ENCODE measurements at regions not wholly inside any gene's neighbourhood (a gene's known extent, or its start where the extent isn't known, plus 50 kb on each side); places are given as distances from the start of the nearest gene placed in this dataset.

DNA sequence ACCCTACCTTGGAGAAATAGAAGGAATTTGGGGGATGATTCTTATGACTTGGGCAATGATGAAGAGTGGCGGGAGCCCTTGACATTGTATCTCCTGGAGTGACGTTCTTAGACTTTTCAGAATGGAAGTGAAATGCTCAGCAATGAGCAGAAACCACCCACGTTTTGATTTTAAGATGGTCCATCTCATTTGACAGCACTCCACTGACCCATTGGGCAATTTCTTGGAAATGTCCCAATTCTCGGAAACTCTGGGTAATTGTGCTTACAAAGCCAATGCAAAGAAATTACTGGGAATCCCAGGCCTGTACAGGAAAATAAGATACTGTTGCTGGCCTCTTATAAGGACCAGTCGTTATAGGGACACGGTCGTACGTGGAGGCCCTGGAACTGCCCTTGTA lies 170.0 kb upstream of the COPS8 start:
- Histone ChIP-seq H3K9me3 (no peaks in the 10 kb centered on the region), H3K4me1 (no peaks in the 10 kb centered on the region), H3K4me3 (no peak overlapping the region), H3K27ac (no peak overlapping the region), H3K27me3 (no peaks in the 10 kb centered on the region), H3K36me3 (no peaks in the 10 kb centered on the region)
- in situ Hi-C loops (cut with MboI; ENCODE audit: low pct_ligation_motif_present in 1 of 4, low pct_unique_long_range_greater_than_20kb in 1 of 4, low sequenced_read_pairs in 3 of 4): no loop called here
- no peak for TF ChIP-seq POLR2A (IDR thresholded peaks at IDR 0.05)
- TF ChIP-seq EP300 (IDR thresholded peaks at IDR 0.05; ENCODE audit: low read depth): no peak
- TF ChIP-seq POLR2AphosphoS5 (IDR thresholded peaks at IDR 0.05): no peak
- TF ChIP-seq, protein P1, sequence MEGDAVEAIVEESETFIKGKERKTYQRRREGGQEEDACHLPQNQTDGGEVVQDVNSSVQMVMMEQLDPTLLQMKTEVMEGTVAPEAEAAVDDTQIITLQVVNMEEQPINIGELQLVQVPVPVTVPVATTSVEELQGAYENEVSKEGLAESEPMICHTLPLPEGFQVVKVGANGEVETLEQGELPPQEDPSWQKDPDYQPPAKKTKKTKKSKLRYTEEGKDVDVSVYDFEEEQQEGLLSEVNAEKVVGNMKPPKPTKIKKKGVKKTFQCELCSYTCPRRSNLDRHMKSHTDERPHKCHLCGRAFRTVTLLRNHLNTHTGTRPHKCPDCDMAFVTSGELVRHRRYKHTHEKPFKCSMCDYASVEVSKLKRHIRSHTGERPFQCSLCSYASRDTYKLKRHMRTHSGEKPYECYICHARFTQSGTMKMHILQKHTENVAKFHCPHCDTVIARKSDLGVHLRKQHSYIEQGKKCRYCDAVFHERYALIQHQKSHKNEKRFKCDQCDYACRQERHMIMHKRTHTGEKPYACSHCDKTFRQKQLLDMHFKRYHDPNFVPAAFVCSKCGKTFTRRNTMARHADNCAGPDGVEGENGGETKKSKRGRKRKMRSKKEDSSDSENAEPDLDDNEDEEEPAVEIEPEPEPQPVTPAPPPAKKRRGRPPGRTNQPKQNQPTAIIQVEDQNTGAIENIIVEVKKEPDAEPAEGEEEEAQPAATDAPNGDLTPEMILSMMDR (IDR thresholded peaks at IDR 0.05): no peak
- intact Hi-C loops (cut with DNase I; ENCODE audit: low total_unique reads): no loop called here
- 84 to 90% methylated on average over 5 to 8 of the region's 8 CpGs for WGBS, 2 donors (ENCODE audit: low coverage in 1 of 2)
- no peak for DNase-seq

DNA sequence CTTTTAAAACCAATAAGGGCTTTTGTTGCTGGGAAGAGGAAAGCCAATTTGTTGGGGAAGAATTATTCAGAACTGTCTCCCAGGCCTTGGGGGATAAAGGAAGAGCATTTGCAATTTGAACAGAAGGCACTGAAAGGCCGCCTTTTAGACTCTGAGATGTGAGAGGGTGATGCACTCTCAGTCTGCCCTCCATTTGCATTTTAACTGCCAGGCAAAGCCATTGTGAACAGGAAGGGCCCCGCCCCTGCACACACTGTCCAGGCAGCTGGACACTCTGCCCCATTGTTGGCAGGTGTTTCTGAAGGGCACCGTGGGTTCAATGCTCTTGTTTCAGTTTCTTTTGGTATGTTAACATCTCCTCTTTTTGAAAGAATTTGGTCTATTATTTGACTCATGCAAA lies 169.5 kb upstream of the COPS8 start:
- 40 to 56% methylated on average over 1 to 3 of the region's 3 CpGs for WGBS, 2 donors (ENCODE audit: low coverage in 1 of 2)
- no peak for TF ChIP-seq POLR2A (IDR thresholded peaks at IDR 0.05)
- no peak for TF ChIP-seq EP300 (IDR thresholded peaks at IDR 0.05; ENCODE audit: low read depth)
- TF ChIP-seq POLR2AphosphoS5 (IDR thresholded peaks at IDR 0.05): no peak
- TF ChIP-seq, protein P1 (IDR thresholded peaks at IDR 0.05): no peak
- DNase-seq: peak; percentile 27
- H3K36me3 ChIP-seq: no peaks in the 10 kb centered on the region
- no peaks in the 10 kb centered on the region for H3K4me1 ChIP-seq
- no peak overlapping the region for H3K27ac ChIP-seq
- in situ Hi-C loops (cut with MboI; ENCODE audit: low pct_ligation_motif_present in 1 of 4, low pct_unique_long_range_greater_than_20kb in 1 of 4, low sequenced_read_pairs in 3 of 4) (no loop called here), intact Hi-C loops (cut with DNase I; ENCODE audit: low total_unique reads) (no loop called here)
- no peaks in the 10 kb centered on the region for H3K9me3 ChIP-seq
- no peaks in the 10 kb centered on the region for H3K27me3 ChIP-seq
- H3K4me3 ChIP-seq: no peak overlapping the region

DNA sequence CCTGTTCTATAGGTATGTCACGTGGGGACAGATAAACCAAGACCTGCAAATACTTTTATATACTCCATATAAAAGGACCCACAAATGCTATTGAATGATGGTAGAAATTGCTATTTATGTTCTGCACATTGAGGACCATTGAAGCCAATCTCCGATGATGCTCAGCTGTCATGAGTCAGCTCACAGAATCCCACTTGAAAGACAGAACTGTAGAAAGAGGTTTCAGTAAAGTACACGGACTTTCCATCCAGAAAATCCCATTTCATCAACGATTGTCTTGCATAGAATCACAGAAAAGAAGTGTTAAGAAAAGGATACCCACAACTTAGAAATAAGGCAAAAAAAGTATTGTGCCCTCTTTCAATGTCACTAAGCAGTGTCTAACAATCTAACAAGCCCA lies 169.0 kb upstream of the COPS8 start:
- in situ Hi-C loops (cut with MboI; ENCODE audit: low pct_ligation_motif_present in 1 of 4, low pct_unique_long_range_greater_than_20kb in 1 of 4, low sequenced_read_pairs in 3 of 4): no loop called here
- DNase-seq: no peak
- Histone ChIP-seq H3K4me1 (no peaks in the 10 kb centered on the region), H3K27ac (no peak overlapping the region), H3K4me3 (no peak overlapping the region), H3K36me3 (no peaks in the 10 kb centered on the region), H3K9me3 (no peaks in the 10 kb centered on the region), H3K27me3 (no peaks in the 10 kb centered on the region)
- WGBS, 2 donors (ENCODE audit: low coverage in 1 of 2): 77 to 82% methylated on average over 4 of the region's 4 CpGs
- TF ChIP-seq POLR2AphosphoS5 (IDR thresholded peaks at IDR 0.05) (no peak), EP300 (IDR thresholded peaks at IDR 0.05; ENCODE audit: low read depth) (no peak), POLR2A (IDR thresholded peaks at IDR 0.05) (no peak)
- TF ChIP-seq, protein P1 (IDR thresholded peaks at IDR 0.05): no peak
- intact Hi-C loops (cut with DNase I; ENCODE audit: low total_unique reads): no loop called here

DNA sequence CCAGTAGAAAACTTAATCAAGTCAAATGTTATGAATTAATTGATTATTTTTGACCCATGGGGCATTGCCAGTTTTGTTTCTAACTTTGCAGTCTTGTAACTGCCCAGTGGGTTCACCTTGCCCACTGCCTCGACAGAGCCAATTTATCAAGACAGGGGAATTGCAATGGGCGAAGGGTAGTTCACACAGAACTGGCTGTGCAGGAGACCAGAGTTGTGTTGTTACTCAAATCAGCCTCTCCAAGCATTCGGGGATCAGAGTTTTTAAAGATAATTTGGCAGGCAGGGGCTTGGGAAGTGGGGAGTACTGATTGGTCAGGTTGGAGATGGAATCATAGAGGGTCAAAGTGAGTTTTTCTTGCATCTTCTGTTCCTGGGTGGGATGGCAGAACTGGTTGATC lies 168.5 kb upstream of the COPS8 start:
- TF ChIP-seq EP300 (IDR thresholded peaks at IDR 0.05; ENCODE audit: low read depth): no peak
- TF ChIP-seq, protein P1 (IDR thresholded peaks at IDR 0.05): no peak
- no peak for TF ChIP-seq POLR2AphosphoS5 (IDR thresholded peaks at IDR 0.05)
- no peak for TF ChIP-seq POLR2A (IDR thresholded peaks at IDR 0.05)
- Histone ChIP-seq H3K4me1 (no peaks in the 10 kb centered on the region), H3K36me3 (no peaks in the 10 kb centered on the region), H3K9me3 (no peaks in the 10 kb centered on the region), H3K27ac (no peak overlapping the region), H3K27me3 (no peaks in the 10 kb centered on the region), H3K4me3 (no peak overlapping the region)
- WGBS, 2 donors (ENCODE audit: low coverage in 1 of 2): 60 to 94% methylated on average over 1 to 3 of the region's 3 CpGs
- DNase-seq: no peak
- in situ Hi-C loops (cut with MboI; ENCODE audit: low pct_ligation_motif_present in 1 of 4, low pct_unique_long_range_greater_than_20kb in 1 of 4, low sequenced_read_pairs in 3 of 4): no loop called here
- intact Hi-C loops (cut with DNase I; ENCODE audit: low total_unique reads): no loop called here
